HL-60 (cell line): ENCODE measurements at regions not wholly inside any gene's neighbourhood (a gene's known extent, or its start where the extent isn't known, plus 50 kb on each side); places are given as distances from the start of the nearest gene placed in this dataset.

Experiments used
- GABPA ChIP-seq: IDR thresholded peaks from 2 replicates; pipeline ENCODE4 v1.6.1; 2012; ENCODE audit warnings: low read depth
- POLR2AphosphoS5 ChIP-seq: IDR thresholded peaks from 2 replicates; pipeline ENCODE4 v1.6.1; 2012; ENCODE audit warnings: low read depth
- TF ChIP-seq, protein P1 (sequence below): IDR thresholded peaks from one replicate; pipeline ENCODE4 v1.5.1; 2011; ENCODE audit warnings: low read length, control low read depth, inconsistent platforms; ENCODE audit not compliant: insufficient read depth
- TF ChIP-seq, protein P2 (sequence below): IDR thresholded peaks from 2 replicates; pipeline ENCODE4 v1.6.1; 2012; ENCODE audit warnings: low read depth; ENCODE audit not compliant: insufficient replicate concordance

DNA sequence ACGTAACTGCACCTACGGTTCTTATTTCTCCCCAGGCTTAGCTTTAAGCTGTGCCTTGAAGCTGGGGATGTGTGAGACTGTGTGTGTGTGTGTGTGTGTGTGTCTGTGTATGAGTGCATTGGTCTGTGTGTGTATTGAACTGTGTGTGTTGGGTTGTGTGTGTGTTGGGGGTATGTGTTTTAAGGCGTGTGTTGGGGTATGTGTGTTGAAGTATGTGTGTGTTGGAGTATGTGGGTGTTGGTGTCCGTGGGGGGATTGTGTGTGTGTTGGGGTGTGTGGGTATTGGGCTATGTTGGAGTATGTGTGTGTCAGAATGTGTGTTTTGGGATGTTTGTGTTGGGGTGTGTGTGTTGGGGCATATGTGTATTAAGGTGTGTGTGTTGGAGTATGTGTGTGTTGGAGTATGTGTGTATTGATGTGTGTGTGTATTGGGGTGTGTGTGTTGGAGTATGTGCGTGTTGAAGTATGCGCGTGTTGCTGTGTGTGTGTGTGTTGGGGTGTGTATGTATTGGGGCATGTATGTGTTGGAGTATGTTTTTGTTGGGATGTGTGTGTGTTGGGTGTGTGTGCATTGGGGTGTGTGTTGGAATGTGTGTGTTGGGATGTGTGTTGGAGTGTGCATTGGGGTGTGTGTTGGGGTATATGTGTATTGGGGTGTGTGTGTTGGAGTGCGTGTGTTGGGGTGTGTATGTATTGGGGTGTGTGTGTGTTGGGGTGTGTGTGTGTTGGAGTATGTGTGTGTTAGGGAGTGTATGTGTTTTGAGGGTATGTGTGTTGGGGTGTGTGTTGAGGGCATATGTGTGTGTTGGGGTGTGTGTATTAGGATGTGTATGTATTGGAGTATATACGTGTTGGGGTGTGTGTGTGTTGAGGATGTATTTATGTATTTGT is 76.4 kb downstream of the LSM3 start:
- TF ChIP-seq, protein P1, sequence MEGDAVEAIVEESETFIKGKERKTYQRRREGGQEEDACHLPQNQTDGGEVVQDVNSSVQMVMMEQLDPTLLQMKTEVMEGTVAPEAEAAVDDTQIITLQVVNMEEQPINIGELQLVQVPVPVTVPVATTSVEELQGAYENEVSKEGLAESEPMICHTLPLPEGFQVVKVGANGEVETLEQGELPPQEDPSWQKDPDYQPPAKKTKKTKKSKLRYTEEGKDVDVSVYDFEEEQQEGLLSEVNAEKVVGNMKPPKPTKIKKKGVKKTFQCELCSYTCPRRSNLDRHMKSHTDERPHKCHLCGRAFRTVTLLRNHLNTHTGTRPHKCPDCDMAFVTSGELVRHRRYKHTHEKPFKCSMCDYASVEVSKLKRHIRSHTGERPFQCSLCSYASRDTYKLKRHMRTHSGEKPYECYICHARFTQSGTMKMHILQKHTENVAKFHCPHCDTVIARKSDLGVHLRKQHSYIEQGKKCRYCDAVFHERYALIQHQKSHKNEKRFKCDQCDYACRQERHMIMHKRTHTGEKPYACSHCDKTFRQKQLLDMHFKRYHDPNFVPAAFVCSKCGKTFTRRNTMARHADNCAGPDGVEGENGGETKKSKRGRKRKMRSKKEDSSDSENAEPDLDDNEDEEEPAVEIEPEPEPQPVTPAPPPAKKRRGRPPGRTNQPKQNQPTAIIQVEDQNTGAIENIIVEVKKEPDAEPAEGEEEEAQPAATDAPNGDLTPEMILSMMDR, result no peak
- TF ChIP-seq GABPA, result no peak
- TF ChIP-seq, protein P2, sequence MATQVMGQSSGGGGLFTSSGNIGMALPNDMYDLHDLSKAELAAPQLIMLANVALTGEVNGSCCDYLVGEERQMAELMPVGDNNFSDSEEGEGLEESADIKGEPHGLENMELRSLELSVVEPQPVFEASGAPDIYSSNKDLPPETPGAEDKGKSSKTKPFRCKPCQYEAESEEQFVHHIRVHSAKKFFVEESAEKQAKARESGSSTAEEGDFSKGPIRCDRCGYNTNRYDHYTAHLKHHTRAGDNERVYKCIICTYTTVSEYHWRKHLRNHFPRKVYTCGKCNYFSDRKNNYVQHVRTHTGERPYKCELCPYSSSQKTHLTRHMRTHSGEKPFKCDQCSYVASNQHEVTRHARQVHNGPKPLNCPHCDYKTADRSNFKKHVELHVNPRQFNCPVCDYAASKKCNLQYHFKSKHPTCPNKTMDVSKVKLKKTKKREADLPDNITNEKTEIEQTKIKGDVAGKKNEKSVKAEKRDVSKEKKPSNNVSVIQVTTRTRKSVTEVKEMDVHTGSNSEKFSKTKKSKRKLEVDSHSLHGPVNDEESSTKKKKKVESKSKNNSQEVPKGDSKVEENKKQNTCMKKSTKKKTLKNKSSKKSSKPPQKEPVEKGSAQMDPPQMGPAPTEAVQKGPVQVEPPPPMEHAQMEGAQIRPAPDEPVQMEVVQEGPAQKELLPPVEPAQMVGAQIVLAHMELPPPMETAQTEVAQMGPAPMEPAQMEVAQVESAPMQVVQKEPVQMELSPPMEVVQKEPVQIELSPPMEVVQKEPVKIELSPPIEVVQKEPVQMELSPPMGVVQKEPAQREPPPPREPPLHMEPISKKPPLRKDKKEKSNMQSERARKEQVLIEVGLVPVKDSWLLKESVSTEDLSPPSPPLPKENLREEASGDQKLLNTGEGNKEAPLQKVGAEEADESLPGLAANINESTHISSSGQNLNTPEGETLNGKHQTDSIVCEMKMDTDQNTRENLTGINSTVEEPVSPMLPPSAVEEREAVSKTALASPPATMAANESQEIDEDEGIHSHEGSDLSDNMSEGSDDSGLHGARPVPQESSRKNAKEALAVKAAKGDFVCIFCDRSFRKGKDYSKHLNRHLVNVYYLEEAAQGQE, result no peak
- no peak for TF ChIP-seq POLR2AphosphoS5
